ENCODE measurements at regions not wholly inside any gene's neighbourhood (a gene's known extent, or its start where the extent isn't known, plus 50 kb on each side); places are given as distances from the start of the nearest gene placed in this dataset.

GRCh38 chr6:14751645-14752175 lies 494.2 kb upstream of the JARID2 start:
- TF ChIP-seq BCL3 (CRISPR knock-in tag; IDR thresholded peaks at IDR 0.05) (no peak), ZNF512 (CRISPR knock-in tag; IDR thresholded peaks at IDR 0.05) (no peak), POLR2A (IDR thresholded peaks at IDR 0.05; ENCODE audit: insufficient read depth in 1 of 2, low read depth in 2 of 2, low read length in 2 of 2) (no peak)

Data from HepG2 (cell line).